Neural crest cell (in vitro differentiated cells): ENCODE measurements at regions not wholly inside any gene's neighbourhood (a gene's known extent, or its start where the extent isn't known, plus 50 kb on each side); places are given as distances from the start of the nearest gene placed in this dataset.

Experiments
- DNase-seq: peaks from one replicate; pipeline ENCODE4 v3.0.0; 2021; ENCODE audit warnings: low read depth, mixed read lengths, low spot score
- H3K27ac Mint-ChIP-seq: one replicate; pipeline ENCODE4 v1.8.0; 2021; ENCODE audit warnings: mild to moderate bottlenecking, mixed read lengths; ENCODE audit not compliant: unreplicated experiment
- H3K27me3 Mint-ChIP-seq: 2 replicates; pipeline ENCODE4 v1.8.0; 2021; ENCODE audit warnings: low read depth, mild to moderate bottlenecking, mixed read lengths
- H3K36me3 Mint-ChIP-seq: 2 replicates; pipeline ENCODE4 v1.8.0; 2021; ENCODE audit warnings: low read depth, mild to moderate bottlenecking, mixed read lengths
- H3K4me1 Mint-ChIP-seq: 2 replicates; pipeline ENCODE4 v1.8.0; 2021; ENCODE audit warnings: mixed read lengths
- H3K4me3 Mint-ChIP-seq: one replicate; pipeline ENCODE4 v1.8.0; 2021; ENCODE audit warnings: mild to moderate bottlenecking, mixed read lengths
- H3K9me3 Mint-ChIP-seq: 2 replicates; pipeline ENCODE4 v1.8.0; 2021; ENCODE audit warnings: mixed read lengths
- TF ChIP-seq, protein P1 (sequence below): fragments of 200-600 bp; sonication (generic); conservative IDR thresholded peaks from 2 replicates; pipeline ENCODE4 v1.5.0; 2021; ENCODE audit warnings: antibody characterized with exemption, mild to moderate bottlenecking

DNA sequence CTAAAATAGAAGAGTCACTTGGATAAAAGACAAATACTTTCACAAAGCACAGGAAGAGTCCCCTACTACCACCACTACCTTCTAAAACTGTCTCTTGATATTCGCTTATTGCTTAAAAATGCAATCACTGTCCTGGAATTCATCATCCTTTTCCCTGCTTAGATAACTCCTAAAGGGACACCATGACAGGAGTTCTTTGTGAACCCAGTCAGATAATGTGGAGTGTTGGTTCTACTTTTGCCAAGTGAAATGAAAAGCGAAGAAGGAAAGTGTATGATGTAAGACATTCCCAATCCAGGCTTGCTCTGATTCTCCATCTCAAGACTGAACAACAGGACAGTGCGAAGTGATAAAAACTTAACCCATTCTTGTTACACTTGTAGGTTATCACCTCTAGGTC is 103.0 kb downstream of the MTERF1 start:
- H3K4me1 Mint-ChIP-seq, result peaks cover 11% of the 10 kb centered on the region
- no peak for DNase-seq
- no peak overlapping the region for H3K27ac Mint-ChIP-seq
- TF ChIP-seq, protein P1, sequence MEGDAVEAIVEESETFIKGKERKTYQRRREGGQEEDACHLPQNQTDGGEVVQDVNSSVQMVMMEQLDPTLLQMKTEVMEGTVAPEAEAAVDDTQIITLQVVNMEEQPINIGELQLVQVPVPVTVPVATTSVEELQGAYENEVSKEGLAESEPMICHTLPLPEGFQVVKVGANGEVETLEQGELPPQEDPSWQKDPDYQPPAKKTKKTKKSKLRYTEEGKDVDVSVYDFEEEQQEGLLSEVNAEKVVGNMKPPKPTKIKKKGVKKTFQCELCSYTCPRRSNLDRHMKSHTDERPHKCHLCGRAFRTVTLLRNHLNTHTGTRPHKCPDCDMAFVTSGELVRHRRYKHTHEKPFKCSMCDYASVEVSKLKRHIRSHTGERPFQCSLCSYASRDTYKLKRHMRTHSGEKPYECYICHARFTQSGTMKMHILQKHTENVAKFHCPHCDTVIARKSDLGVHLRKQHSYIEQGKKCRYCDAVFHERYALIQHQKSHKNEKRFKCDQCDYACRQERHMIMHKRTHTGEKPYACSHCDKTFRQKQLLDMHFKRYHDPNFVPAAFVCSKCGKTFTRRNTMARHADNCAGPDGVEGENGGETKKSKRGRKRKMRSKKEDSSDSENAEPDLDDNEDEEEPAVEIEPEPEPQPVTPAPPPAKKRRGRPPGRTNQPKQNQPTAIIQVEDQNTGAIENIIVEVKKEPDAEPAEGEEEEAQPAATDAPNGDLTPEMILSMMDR, result no peak
- H3K36me3 Mint-ChIP-seq, result no peaks in the 10 kb centered on the region
- H3K4me3 Mint-ChIP-seq, result no peak overlapping the region
- no peaks in the 10 kb centered on the region for H3K27me3 Mint-ChIP-seq
- peaks cover 2% of the 10 kb centered on the region for H3K9me3 Mint-ChIP-seq

DNA sequence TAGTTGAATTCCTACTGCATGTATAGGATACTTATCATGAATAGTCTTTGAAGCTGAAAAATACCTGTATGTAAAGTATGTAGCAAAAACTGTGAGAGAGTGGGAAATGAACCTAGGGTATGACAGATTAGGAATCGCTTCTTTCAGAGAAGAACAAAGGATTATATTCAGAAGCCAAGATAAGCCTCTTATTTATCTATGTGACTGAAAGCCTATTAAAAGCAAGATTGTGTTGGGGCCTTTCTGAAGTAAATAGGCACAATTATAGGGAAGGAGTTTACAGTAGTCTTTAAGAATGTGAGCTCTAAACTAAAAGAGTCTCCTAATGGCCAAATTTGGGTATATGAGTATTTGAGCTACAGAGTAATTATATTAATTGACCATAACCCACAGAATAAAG is 102.1 kb downstream of the MTERF1 start:
- peaks cover 2% of the 10 kb centered on the region for H3K9me3 Mint-ChIP-seq
- H3K27ac Mint-ChIP-seq, result no peak overlapping the region
- H3K4me3 Mint-ChIP-seq, result no peak overlapping the region
- TF ChIP-seq, protein P1, result no peak
- no peaks in the 10 kb centered on the region for H3K27me3 Mint-ChIP-seq
- peaks cover 9% of the 10 kb centered on the region for H3K4me1 Mint-ChIP-seq
- no peak for DNase-seq
- no peaks in the 10 kb centered on the region for H3K36me3 Mint-ChIP-seq

DNA sequence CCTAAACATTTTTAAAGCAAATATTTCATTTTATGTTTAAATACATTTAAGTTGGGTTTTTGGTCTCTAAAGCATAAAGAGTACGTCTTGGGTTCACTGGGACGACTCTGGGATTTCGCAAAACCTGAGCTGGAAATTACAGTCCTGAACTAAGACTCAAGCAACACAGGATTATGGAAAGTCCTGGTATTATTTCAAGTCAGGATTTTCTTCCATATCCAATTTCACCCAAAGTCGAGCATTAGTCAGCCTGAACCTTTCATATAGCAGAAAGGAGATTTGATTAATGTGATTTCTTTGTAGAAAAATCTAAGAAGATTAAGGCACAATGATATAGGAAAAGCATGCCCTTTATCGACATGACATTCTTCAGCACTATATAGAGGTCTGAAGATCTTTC is 100.0 kb downstream of the MTERF1 start:
- no peak overlapping the region for H3K27ac Mint-ChIP-seq
- no peaks in the 10 kb centered on the region for H3K36me3 Mint-ChIP-seq
- H3K4me3 Mint-ChIP-seq, result no peak overlapping the region

DNA sequence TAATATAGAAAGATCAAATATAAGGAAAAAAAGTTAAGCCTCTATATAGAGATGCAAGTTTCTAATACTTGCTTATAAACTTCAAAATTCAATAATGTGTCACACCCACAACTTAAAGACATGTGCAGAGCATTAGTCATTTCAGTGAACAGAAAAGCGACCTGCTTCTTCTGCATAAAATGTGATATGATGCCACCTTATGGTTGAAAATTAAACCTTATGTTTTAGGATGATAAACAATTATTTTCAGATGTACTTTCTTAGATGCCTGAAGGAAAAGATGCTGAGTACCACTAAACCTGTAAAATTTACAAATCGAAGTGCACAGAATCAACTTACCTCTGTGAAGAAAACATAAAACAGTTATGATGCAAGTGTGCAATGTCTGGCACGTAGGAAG is 96.0 kb downstream of the MTERF1 start:
- Mint-ChIP-seq H3K27me3 (no peaks in the 10 kb centered on the region), H3K4me3 (no peak overlapping the region), H3K9me3 (no peaks in the 10 kb centered on the region), H3K4me1 (no peaks in the 10 kb centered on the region), H3K36me3 (no peaks in the 10 kb centered on the region), H3K27ac (no peak overlapping the region)
- DNase-seq, result no peak
- TF ChIP-seq, protein P1, result peak; percentile 70

More for the DNA sequence above, 100.0 kb downstream of the MTERF1 start:
- H3K4me1 Mint-ChIP-seq, result peaks cover 9% of the 10 kb centered on the region
- no peaks in the 10 kb centered on the region for H3K27me3 Mint-ChIP-seq
- H3K9me3 Mint-ChIP-seq, result no peaks in the 10 kb centered on the region
- no peak for DNase-seq
- TF ChIP-seq, protein P1, result no peak

DNA sequence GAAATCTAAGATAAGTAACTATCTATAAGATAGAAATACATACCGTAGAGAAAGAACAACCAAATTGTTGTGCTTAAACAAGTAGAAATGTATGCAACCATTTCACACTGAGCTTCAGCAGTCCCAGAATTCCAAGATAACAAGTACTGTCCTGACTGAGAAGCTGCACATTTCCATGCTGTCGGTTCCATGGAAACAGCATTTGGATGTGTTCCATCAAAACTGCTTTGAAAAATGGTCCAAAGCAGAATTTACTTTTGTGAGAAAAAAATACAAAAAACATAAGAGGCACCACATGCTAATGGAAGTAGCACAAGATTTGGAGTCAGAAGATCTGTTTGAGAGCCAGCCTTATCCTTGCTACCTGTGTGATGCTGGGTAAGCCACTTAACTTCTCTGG is 92.6 kb downstream of the MTERF1 start:
- H3K4me3 Mint-ChIP-seq, result no peak overlapping the region
- TF ChIP-seq, protein P1, result no peak
- no peak for DNase-seq
- no peaks in the 10 kb centered on the region for H3K9me3 Mint-ChIP-seq
- H3K36me3 Mint-ChIP-seq, result no peaks in the 10 kb centered on the region
- no peaks in the 10 kb centered on the region for H3K4me1 Mint-ChIP-seq
- no peak overlapping the region for H3K27ac Mint-ChIP-seq
- no peaks in the 10 kb centered on the region for H3K27me3 Mint-ChIP-seq

DNA sequence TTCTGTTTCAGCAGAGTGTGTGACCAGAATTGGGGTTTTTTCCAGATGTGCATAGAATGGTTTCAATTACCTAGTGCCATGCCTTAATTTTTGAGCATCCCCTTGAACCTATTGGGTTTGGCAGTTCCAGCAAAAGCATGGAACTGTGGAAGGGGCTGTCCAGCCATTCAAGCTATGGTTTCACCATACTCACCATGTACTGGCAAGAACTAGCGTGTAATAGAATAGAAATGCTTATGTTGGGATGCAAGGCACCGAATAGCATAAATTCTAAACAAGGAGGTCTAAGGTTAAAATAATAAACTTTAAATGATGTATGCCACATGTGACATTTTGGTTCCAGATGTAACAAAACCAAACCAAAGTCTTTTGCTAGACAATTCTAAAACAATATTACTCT is 91.4 kb downstream of the MTERF1 start:
- Mint-ChIP-seq H3K27me3 (no peaks in the 10 kb centered on the region), H3K4me1 (no peaks in the 10 kb centered on the region), H3K36me3 (no peaks in the 10 kb centered on the region), H3K4me3 (no peak overlapping the region), H3K9me3 (no peaks in the 10 kb centered on the region), H3K27ac (no peak overlapping the region)
- no peak for DNase-seq
- TF ChIP-seq, protein P1, result no peak
